Motor neuron (in vitro differentiated cells): ENCODE measurements at regions not wholly inside any gene's neighbourhood (a gene's known extent, or its start where the extent isn't known, plus 50 kb on each side); places are given as distances from the start of the nearest gene placed in this dataset.
A peak's percentile ranks its signal among the peaks of the same experiment; 100 is the strongest.
"Not testable (repeated sequence)": the region's sequence is repeated elsewhere in the genome, so short reads cannot be mapped to it uniquely, and the experiment has no call there.

Experiments used
- ATAC-seq, 8 experiments: fragments of 200-7000 bp; cut with Tn5 transposase; replicated peaks in 6 of 8; 2 replicates each; pipeline ENCODE4 v1.8.0; 2021; ENCODE audit warnings: mild to moderate bottlenecking in 8 of 8, moderate library complexity in 8 of 8
- H3K27ac ChIP-seq, 2 donors: fragments of 250-450 bp; sonication (Bioruptor Pico); 2 replicates each; pipeline ENCODE4 v1.9.0; 2021; ENCODE audit warnings: antibody characterized with exemption in 2 of 2, mild to moderate bottlenecking in 2 of 2, moderate library complexity in 1 of 2
- H3K4me1 ChIP-seq, 2 donors: fragments of 250-450 bp; sonication (Bioruptor Pico); replicated peaks in 1 of 2; 2 replicates each; pipeline ENCODE4 v1.6.1; 2021; ENCODE audit warnings: antibody characterized with exemption in 2 of 2, mild to moderate bottlenecking in 2 of 2, moderate library complexity in 1 of 2
- H3K4me3 ChIP-seq, 5 donors: fragments of 250-450 bp; sonication (Bioruptor Pico); 2 replicates each; pipeline ENCODE4 v1.9.0; 2021; ENCODE audit warnings: antibody characterized with exemption in 5 of 5, mild to moderate bottlenecking in 5 of 5, moderate library complexity in 4 of 5
- WGBS, 10 experiments: fragments of 450-650 bp; shearing (Covaris generic); methylation state at CpG; one replicate each; pipeline ENCODE4 v1.0.0; 2022; 5-methylcytosine and 5-hydroxymethylcytosine counted together
- in situ Hi-C, 9 experiments: fragments of 400-800 bp; cut with MboI; loops; one replicate each; pipeline ENCODE4 v1.15.0; 2021; ENCODE audit warnings: low sequenced_read_pairs in 9 of 9, low pct_unique_long_range_greater_than_20kb in 2 of 9; ENCODE audit not compliant: unreplicated experiment in 9 of 9

GRCh38 chr10:56178210-56178609 is 182.8 kb downstream of the ZWINT start:
- ATAC-seq, result peak in 4 of 8 experiments; percentile 48 to 80 (median 52)
- Histone ChIP-seq H3K27ac (no peak overlapping the region), H3K4me3 (no peak overlapping the region), H3K4me1 (peaks cover 0 to 5% of the 10 kb centered on the region in 2 donors)
- 0 to 72% (median 36%) methylated on average over 1 to 4 of the region's 4 CpGs; no CpG with 5 or more reads in 2 of the 10 experiments for WGBS, 10 experiments
- in situ Hi-C loops, result no loop called here

- in situ Hi-C loops, H3K4me3 ChIP-seq, H3K4me1 ChIP-seq, H3K27ac ChIP-seq, ATAC-seq: not testable (repeated sequence)
- WGBS, 10 experiments, result no CpG with 5 or more reads among the region's 41 CpGs
These were observed 206.0 kb downstream of the ZWINT start for GRCh38 chr10:56155091-56155513.

- no peak overlapping the region for H3K4me3 ChIP-seq
- H3K4me1 ChIP-seq, result no peaks in the 10 kb centered on the region
- whole genome bisulfite sequencing, 10 experiments, result 0 to 84% (median 63%) methylated on average over 1 to 2 of the region's 2 CpGs
- no peak overlapping the region for H3K27ac ChIP-seq
- no peak for ATAC-seq
- in situ Hi-C loops, result no loop called here
These were observed 214.3 kb downstream of the ZWINT start for GRCh38 chr10:56146806-56147205.

GRCh38 chr10:56142092-56142728 is 218.8 kb downstream of the ZWINT start:
- H3K4me1 ChIP-seq, result no peaks in the 10 kb centered on the region
- ATAC-seq, result no peak
- 0 to 100% (median 75%) methylated on average over 1 of the region's 1 CpG; no CpG with 5 or more reads in 2 of the 10 experiments for WGBS, 10 experiments
- H3K27ac ChIP-seq, result no peak overlapping the region
- H3K4me3 ChIP-seq, result no peak overlapping the region
- in situ Hi-C loops, result no loop called here

GRCh38 chr10:56139405-56139804 is 221.7 kb downstream of the ZWINT start:
- 3 to 76% (median 36%) methylated on average over 2 to 4 of the region's 4 CpGs for WGBS, 10 experiments
- in situ Hi-C loops, result no loop called here
- ATAC-seq, result peak in 1 of 8 experiments; percentile 33
- Histone ChIP-seq H3K4me3 (no peak overlapping the region), H3K4me1 (no peaks in the 10 kb centered on the region), H3K27ac (no peak overlapping the region)

GRCh38 chr10:56135828-56136227 is 225.2 kb downstream of the ZWINT start:
- Histone ChIP-seq H3K27ac (no peak overlapping the region), H3K4me1 (no peaks in the 10 kb centered on the region), H3K4me3 (no peak overlapping the region)
- WGBS, 10 experiments, result 0 to 100% (median 74%) methylated on average over 1 to 4 of the region's 4 CpGs
- peak in 1 of 8 experiments; percentile 69 for ATAC-seq
- in situ Hi-C loops, result no loop called here

- in situ Hi-C loops, result no loop called here
- no peak for ATAC-seq
- WGBS, 10 experiments, result 0 to 86% (median 45%) methylated on average over 1 of the region's 1 CpG; no CpG with 5 or more reads in 4 of the 10 experiments
These were observed 237.8 kb downstream of the ZWINT start for GRCh38 chr10:56123247-56123646.

GRCh38 chr10:56116684-56117083 is 244.4 kb downstream of the ZWINT start:
- WGBS, 10 experiments, result 0 to 33% (median 0%) methylated on average over 1 of the region's 1 CpG; no CpG with 5 or more reads in 4 of the 10 experiments
- in situ Hi-C loops, result no loop called here
- Histone ChIP-seq H3K4me3 (no peak overlapping the region), H3K27ac (no peak overlapping the region), H3K4me1 (peaks cover 0 to under 1% of the 10 kb centered on the region in 2 donors)
- peak in 2 of 8 experiments; percentile 50 to 53 for ATAC-seq

More at GRCh38 chr10:56123247-56123646, 237.8 kb downstream of the ZWINT start:
- H3K27ac ChIP-seq, result no peak overlapping the region
- no peak overlapping the region for H3K4me3 ChIP-seq
- H3K4me1 ChIP-seq, result peaks cover 0 to 6% of the 10 kb centered on the region in 2 donors

GRCh38 chr10:56109454-56109853 is 251.6 kb downstream of the ZWINT start:
- 16 to 100% (median 80%) methylated on average over 1 to 9 of the region's 13 CpGs; no CpG with 5 or more reads in 3 of the 10 experiments for WGBS, 10 experiments
- ATAC-seq, result no peak
- in situ Hi-C loops, result no loop called here
- Histone ChIP-seq H3K27ac (no peak overlapping the region), H3K4me1 (no peaks in the 10 kb centered on the region), H3K4me3 (no peak overlapping the region)

GRCh38 chr10:56104923-56105322 is 256.1 kb downstream of the ZWINT start:
- H3K4me3 ChIP-seq, result no peak overlapping the region
- no peak for ATAC-seq
- WGBS, 10 experiments, result 0 to 100% (median 84%) methylated on average over 1 to 4 of the region's 4 CpGs
- H3K27ac ChIP-seq, result no peak overlapping the region
- in situ Hi-C loops, result no loop called here
- H3K4me1 ChIP-seq, result no peaks in the 10 kb centered on the region

- WGBS, 10 experiments, result 3 to 100% (median 86%) methylated on average over 1 to 3 of the region's 3 CpGs
These were observed 256.6 kb downstream of the ZWINT start for GRCh38 chr10:56104487-56104886.

GRCh38 chr10:56096226-56096517 is 264.9 kb downstream of the ZWINT start:
- H3K4me3 ChIP-seq, result no peak overlapping the region
- in situ Hi-C loops, result no loop called here
- H3K4me1 ChIP-seq, result no peaks in the 10 kb centered on the region
- no peak for ATAC-seq
- 0 to 80% (median 26%) methylated on average over 1 to 2 of the region's 2 CpGs; no CpG with 5 or more reads in 6 of the 10 experiments for WGBS, 10 experiments
- no peak overlapping the region for H3K27ac ChIP-seq

More at GRCh38 chr10:56104487-56104886, 256.6 kb downstream of the ZWINT start:
- Histone ChIP-seq H3K4me3 (no peak overlapping the region), H3K4me1 (no peaks in the 10 kb centered on the region), H3K27ac (no peak overlapping the region)
- in situ Hi-C loops, result no loop called here
- ATAC-seq, result no peak

- in situ Hi-C loops, result no loop called here
These were observed 265.4 kb downstream of the ZWINT start for GRCh38 chr10:56095506-56096225.

GRCh38 chr10:56093645-56094044 is 267.4 kb downstream of the ZWINT start:
- in situ Hi-C loops, H3K4me1 ChIP-seq, H3K27ac ChIP-seq, H3K4me3 ChIP-seq, ATAC-seq: not testable (repeated sequence)

More at GRCh38 chr10:56095506-56096225, 265.4 kb downstream of the ZWINT start:
- ATAC-seq, result no peak
- no peak overlapping the region for H3K27ac ChIP-seq
- H3K4me1 ChIP-seq, result no peaks in the 10 kb centered on the region
- 19 to 100% (median 70%) methylated on average over 1 to 10 of the region's 16 CpGs; no CpG with 5 or more reads in 5 of the 10 experiments for WGBS, 10 experiments
- H3K4me3 ChIP-seq, result no peak overlapping the region
